Thyroid gland (tissue), 4 donors: ENCODE measurements at regions not wholly inside any gene's neighbourhood (a gene's known extent, or its start where the extent isn't known, plus 50 kb on each side); places are given as distances from the start of the nearest gene placed in this dataset.

Experiments used
- DNase-seq, 2 donors: peaks; one replicate each; pipeline ENCODE4 v3.0.0-alpha.2; 2019
- H3K27ac ChIP-seq, 3 donors: fragments of 200-600 bp; sonication (generic); 1 replicate in 2 of 3; 2 replicates in 1 of 3; pipeline ENCODE4 v1.5.1; 2016 to 2019; ENCODE audit warnings: mild to moderate bottlenecking in 1 of 3, moderate library complexity in 1 of 3
- H3K27me3 ChIP-seq: fragments of 200-600 bp; sonication (generic); one replicate; pipeline ENCODE4 v1.5.1; 2019
- H3K36me3 ChIP-seq, 2 donors: fragments of 200-600 bp; sonication (generic); one replicate each; pipeline ENCODE4 v1.5.1; 2016 to 2019
- H3K4me1 ChIP-seq, 2 donors: fragments of 200-600 bp; sonication (generic); one replicate each; pipeline ENCODE4 v1.5.1; 2017 to 2019
- H3K4me3 ChIP-seq, 3 donors: fragments of 200-600 bp; sonication (generic); replicated peaks in 1 of 3; 1 replicate in 2 of 3; 2 replicates in 1 of 3; pipeline ENCODE4 v1.5.1; 2016; ENCODE audit warnings: mild to moderate bottlenecking in 1 of 3
- H3K9me3 ChIP-seq: fragments of 200-600 bp; sonication (generic); one replicate; pipeline ENCODE4 v1.5.1; 2017
- POLR2A ChIP-seq, 2 donors: fragments of 450-650 bp; IDR thresholded peaks; one replicate each; pipeline ENCODE4 v1.6.1; 2017; ENCODE audit warnings: antibody characterized with exemption in 2 of 2, mild to moderate bottlenecking in 2 of 2, moderate library complexity in 1 of 2
- WGBS, 2 donors: methylation state at CpG; one replicate each; pipeline ENCODE4 v1.1.5; 2017; 5-methylcytosine and 5-hydroxymethylcytosine counted together
- intact Hi-C: fragments of 100-400 bp; cut with DNase I; formaldehyde crosslinking; loops from one replicate; pipeline ENCODE4 v1.15.1; 2023
- TF ChIP-seq, protein P1 (sequence below), 6 experiments: fragments of 200-600 bp in 3 of 6; fragments of 450-650 bp in 3 of 6; sonication (generic) in 3 of 6; IDR thresholded peaks; one replicate each; pipeline ENCODE4 v1.5.1; 2016 to 2019; ENCODE audit warnings: antibody characterized with exemption in 6 of 6, mild to moderate bottlenecking in 2 of 6, inconsistent platforms in 1 of 6, moderate library complexity in 1 of 6

DNA sequence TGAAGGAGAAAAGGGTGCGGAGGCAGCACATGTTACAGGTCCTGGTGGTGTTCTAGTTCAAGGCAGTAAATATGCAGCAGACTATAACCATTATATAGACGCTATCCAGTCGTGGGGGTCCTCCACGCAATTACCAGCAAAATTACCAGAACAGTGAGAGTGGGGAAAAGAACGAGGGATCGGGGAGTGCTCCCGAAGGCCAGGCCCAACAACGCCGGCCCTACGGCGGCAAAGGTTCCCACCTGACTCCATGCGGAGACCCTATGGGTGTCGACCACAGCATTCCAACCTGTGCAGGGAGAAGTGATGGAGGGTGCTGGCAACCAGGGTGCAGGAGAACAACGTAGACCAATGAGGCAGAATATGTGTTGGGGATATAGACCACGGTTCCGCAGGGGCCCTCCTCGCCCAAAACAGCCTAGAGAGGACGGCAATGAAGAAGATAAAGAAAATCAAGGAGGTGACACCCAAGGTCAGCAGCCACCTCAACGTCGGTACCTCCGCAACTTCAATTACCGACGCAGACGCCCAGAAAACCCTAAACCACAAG lies 89.0 kb upstream of the TPM1 start:
- TF ChIP-seq, protein P1, sequence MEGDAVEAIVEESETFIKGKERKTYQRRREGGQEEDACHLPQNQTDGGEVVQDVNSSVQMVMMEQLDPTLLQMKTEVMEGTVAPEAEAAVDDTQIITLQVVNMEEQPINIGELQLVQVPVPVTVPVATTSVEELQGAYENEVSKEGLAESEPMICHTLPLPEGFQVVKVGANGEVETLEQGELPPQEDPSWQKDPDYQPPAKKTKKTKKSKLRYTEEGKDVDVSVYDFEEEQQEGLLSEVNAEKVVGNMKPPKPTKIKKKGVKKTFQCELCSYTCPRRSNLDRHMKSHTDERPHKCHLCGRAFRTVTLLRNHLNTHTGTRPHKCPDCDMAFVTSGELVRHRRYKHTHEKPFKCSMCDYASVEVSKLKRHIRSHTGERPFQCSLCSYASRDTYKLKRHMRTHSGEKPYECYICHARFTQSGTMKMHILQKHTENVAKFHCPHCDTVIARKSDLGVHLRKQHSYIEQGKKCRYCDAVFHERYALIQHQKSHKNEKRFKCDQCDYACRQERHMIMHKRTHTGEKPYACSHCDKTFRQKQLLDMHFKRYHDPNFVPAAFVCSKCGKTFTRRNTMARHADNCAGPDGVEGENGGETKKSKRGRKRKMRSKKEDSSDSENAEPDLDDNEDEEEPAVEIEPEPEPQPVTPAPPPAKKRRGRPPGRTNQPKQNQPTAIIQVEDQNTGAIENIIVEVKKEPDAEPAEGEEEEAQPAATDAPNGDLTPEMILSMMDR (IDR thresholded peaks at IDR 0.05), result no peak
- intact Hi-C loops, result no loop called here
- Histone ChIP-seq H3K27me3 (no peaks in the 10 kb centered on the region), H3K4me3 (no peak overlapping the region), H3K36me3 (no peaks in the 10 kb centered on the region), H3K27ac (no peak overlapping the region), H3K9me3 (no peaks in the 10 kb centered on the region), H3K4me1 (peaks cover 0 to 20% of the 10 kb centered on the region in 2 donors)
- DNase-seq, result no peak
- 95 to 96% methylated on average over 24 of the region's 24 CpGs for WGBS, 2 donors

DNA sequence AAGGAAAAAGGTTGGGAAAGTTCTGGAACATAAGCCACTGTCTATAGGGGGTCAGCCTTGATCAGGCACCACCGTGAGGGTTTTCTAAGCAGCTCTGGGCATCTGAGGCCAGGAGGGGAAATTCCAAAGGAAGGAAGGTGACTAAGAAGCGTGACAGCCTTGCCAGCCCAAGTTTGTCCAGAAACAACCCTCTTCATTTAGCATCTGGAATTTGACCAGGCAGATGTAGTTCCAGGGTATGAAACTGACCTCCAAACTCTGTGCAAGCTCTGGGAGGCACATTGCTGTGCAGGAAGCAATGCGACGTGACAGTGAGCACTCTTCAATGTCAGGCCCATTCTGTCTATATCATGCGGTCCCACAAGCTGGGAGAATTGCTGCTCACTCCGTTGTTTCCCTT lies 85.4 kb upstream of the TPM1 start:
- H3K9me3 ChIP-seq, result no peaks in the 10 kb centered on the region
- peaks cover 0 to 26% of the 10 kb centered on the region in 2 donors for H3K4me1 ChIP-seq
- H3K36me3 ChIP-seq, result no peaks in the 10 kb centered on the region
- WGBS, 2 donors, result 63 to 71% methylated on average over 6 of the region's 6 CpGs
- no peak overlapping the region for H3K27ac ChIP-seq
- peak in 1 of 2 donors; percentile 10 for DNase-seq
- no peak for TF ChIP-seq POLR2A (IDR thresholded peaks at IDR 0.05)
- TF ChIP-seq, protein P1 (IDR thresholded peaks at IDR 0.05), result no peak
- no peaks in the 10 kb centered on the region for H3K27me3 ChIP-seq
- no peak overlapping the region for H3K4me3 ChIP-seq
- intact Hi-C loops, result no loop called here

DNA sequence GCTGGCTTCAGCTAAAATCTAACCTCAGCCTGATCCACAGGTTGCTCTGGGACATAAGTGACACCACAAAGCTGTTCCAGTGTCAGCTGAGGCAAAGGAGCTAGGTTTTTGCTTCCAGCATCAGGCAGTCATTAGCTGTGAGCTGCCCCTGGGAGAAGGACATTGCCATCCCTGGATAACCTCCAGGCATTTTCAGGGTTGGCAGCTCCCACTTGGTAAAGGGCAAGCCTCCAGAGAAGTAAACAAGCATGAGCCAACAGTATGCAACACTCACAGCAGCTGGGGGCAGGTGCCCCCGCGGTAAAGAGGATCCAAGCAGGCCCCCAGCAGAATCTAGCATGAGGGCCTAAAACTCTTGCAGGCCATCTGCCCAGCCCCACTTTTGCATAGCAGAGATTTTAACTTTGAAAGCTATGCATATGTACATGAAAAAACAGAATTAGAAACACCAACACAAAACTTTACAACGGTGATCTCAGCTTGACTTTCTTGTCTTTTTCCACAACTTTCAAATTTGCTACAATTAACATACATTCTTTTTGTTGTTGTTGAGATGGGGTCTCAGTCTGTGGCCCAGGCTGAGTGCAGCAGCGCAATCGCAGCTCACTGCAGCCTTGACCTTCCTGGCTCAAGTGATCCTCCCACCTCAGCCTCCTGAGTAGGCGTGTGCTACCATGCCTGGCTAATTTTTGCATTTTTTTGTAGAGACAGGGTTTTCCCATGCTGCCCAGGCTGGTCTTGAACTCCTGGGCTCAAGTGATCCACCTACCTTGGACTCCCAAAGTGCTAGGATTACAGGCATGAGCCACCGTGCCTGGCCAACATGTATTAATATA lies 83.8 kb upstream of the TPM1 start:
- peaks cover 0 to 21% of the 10 kb centered on the region in 2 donors for H3K4me1 ChIP-seq
- peak overlapping the region in 2 of 3 donors; percentile 20 to 45 for H3K27ac ChIP-seq
- intact Hi-C loops, result no loop called here
- H3K9me3 ChIP-seq, result no peaks in the 10 kb centered on the region
- no peaks in the 10 kb centered on the region for H3K27me3 ChIP-seq
- DNase-seq, result peak; percentile 52 to 63
- H3K4me3 ChIP-seq, result no peak overlapping the region
- 72 to 75% methylated on average over 7 of the region's 7 CpGs for WGBS, 2 donors
- H3K36me3 ChIP-seq, result no peaks in the 10 kb centered on the region
- TF ChIP-seq POLR2A (IDR thresholded peaks at IDR 0.05), result no peak
- TF ChIP-seq, protein P1 (IDR thresholded peaks at IDR 0.05), result no peak

DNA sequence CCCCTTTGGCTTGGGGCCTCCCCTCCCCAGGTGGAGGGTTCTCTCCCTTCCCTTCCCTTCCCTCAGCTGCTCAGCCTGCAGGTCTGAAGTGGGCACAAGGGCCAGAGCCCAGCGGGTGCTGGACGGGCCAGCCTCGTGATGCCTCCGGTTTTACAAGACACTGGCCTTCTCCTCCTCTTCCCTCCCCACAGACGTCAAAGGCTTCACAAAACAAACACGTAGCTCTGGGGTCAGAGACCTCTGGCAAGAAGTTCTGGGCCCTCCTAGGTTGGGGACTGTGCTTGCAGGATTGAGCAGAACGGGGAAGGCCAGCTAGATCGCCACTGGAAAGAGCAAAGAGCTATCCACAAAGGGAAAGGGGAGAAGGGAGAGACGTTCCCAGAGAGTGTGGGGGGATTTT lies 81.4 kb upstream of the TPM1 start:
- peak in 1 of 2 donors; percentile 8 for DNase-seq
- Histone ChIP-seq H3K4me3 (no peak overlapping the region), H3K27ac (no peak overlapping the region), H3K4me1 (peaks cover 0 to 21% of the 10 kb centered on the region in 2 donors), H3K36me3 (no peaks in the 10 kb centered on the region), H3K9me3 (no peaks in the 10 kb centered on the region), H3K27me3 (no peaks in the 10 kb centered on the region)
- intact Hi-C loops, result no loop called here
- TF ChIP-seq POLR2A (IDR thresholded peaks at IDR 0.05), result no peak
- TF ChIP-seq, protein P1 (IDR thresholded peaks at IDR 0.05), result no peak
- WGBS, 2 donors, result 53 to 54% methylated on average over 9 of the region's 9 CpGs
